Cardiac fibroblast (primary cell): ENCODE measurements at regions not wholly inside any gene's neighbourhood (a gene's known extent, or its start where the extent isn't known, plus 50 kb on each side); places are given as distances from the start of the nearest gene placed in this dataset.

ENCODE experiments used
- DNase-seq, 2 donors: peaks; one replicate each; pipeline versions ENCODE4 v3.0.0 to v3.0.0-alpha.2; 2010; ENCODE audit warnings: low read depth in 2 of 2
- H3K4me3 ChIP-seq, 2 donors: replicated peaks in 1 of 2; 1 replicate in 1 of 2; 2 replicates in 1 of 2; pipeline ENCODE4 v1.5.1; 2011; ENCODE audit warnings: low read depth in 2 of 2, low read length in 2 of 2, mild to moderate bottlenecking in 2 of 2, moderate library complexity in 1 of 2
- CTCF ChIP-seq: IDR thresholded peaks from one replicate; pipeline ENCODE4 v1.5.1; 2011; ENCODE audit warnings: low read depth, mild to moderate bottlenecking, low read length, inconsistent platforms

DNA sequence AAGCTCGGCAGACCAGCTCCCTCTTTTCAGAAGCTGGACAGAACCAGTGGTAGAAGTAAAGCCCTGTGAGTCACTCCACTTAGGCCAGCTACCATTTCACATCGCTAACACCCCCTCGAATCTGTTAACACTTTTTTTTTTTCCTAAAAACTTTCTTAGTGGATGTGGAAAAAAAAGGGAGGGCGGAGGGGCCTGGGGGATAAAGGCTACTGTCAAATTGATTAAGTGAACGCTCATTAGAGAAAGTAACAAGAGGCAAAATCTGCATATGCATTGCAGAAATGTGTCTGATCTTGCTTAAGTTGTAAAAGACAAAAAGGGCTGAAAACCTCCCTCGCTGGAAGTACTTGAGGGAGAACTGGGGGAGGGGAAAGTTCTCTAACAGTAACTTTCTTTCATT lies 86.6 kb upstream of the OTX2 start:
- TF ChIP-seq CTCF, result no peak
- no peak overlapping the region for H3K4me3 ChIP-seq
- DNase-seq, result no peak

DNA sequence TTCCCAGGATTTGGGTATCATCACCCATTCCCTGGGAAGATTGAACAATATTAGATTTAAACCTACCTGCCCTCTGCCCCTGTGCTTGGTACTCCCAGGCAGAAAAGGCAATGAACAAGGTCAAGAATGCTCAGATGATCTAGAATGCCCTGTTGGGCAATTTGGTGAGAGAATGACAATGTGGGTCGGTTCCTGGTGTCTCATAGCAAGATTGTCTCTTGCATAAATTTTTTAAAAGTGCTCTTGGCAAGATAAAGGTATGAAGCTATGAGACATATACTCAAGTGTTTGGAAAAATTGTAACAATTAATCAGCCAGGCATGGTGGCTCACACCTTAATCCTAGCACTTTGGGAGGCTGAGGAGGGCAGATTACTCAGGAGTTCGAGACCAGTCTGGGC lies 86.0 kb upstream of the OTX2 start:
- no peak for TF ChIP-seq CTCF
- H3K4me3 ChIP-seq, result no peak overlapping the region
- no peak for DNase-seq

DNA sequence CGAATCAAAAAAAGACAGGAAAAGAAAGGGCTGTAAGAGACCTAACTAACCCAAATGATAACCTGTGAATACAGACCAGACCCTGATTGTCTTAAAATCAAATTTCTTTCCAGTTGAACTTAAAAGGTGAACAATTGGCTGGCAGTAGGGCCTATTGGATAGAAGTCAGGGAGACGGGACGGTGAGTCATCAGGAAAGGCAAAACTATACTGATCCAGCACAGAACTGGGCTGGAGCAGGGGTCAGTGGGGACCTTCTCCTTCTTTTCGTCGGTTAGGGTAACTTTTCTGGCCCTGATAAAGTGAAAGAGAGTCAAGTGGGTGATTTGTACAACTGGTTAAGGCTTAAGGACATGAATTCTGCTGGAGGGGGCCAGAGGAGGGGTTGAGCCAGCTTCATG lies 84.9 kb upstream of the OTX2 start:
- no peak for DNase-seq
- TF ChIP-seq CTCF, result no peak
- H3K4me3 ChIP-seq, result no peak overlapping the region

GRCh38 chr14:56894591-56894991 lies 84.3 kb upstream of the OTX2 start:
- DNase-seq, result no peak
- H3K4me3 ChIP-seq, result no peak overlapping the region
- TF ChIP-seq CTCF, result no peak

GRCh38 chr14:56892959-56893358 lies 82.7 kb upstream of the OTX2 start:
- no peak overlapping the region for H3K4me3 ChIP-seq
- TF ChIP-seq CTCF, result no peak
- DNase-seq, result no peak

DNA sequence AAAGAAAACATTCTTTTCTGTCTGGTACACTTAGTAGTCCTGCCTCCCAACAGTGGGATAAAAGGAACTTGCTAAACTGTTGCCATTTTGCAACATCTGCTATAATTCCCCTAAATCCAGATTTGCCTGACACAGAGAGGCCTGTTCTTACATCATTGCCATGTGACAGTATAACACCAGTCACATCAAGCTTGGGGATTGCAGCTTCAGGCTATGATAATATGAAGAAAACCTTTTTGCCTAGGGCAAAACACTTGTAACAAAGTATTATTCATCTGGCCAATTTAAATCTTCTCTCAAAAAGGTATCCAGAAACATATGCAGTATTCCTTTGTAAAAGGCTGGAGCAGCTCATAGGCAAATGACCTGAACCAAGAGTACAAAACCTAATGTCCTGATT lies 80.9 kb upstream of the OTX2 start:
- TF ChIP-seq CTCF, result no peak
- H3K4me3 ChIP-seq, result no peak overlapping the region
- no peak for DNase-seq

DNA sequence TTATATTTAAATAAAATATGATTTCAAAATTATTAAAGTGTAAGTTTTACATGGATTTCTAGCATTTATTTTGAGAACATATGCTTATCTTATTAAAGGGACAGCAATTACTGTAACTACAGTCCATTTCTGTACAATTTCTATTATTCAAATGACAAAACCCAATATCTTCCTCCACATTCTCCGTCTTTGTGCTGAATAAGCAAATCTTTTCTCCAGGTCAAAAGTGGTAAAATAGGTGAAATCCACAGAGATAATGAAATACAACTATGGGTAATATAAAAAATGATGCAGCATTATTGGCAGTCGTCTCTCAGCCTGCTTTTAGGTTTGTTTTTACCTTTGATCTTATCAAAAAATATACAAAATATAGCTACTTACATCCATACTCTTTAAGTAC lies 79.4 kb upstream of the OTX2 start:
- no peak overlapping the region for H3K4me3 ChIP-seq
- no peak for DNase-seq
- no peak for TF ChIP-seq CTCF
